Right renal cortex interstitium (tissue), 3 donors: ENCODE measurements at regions not wholly inside any gene's neighbourhood (a gene's known extent, or its start where the extent isn't known, plus 50 kb on each side); places are given as distances from the start of the nearest gene placed in this dataset.
"Not testable (repeated sequence)": the region's sequence is repeated elsewhere in the genome, so short reads cannot be mapped to it uniquely, and the experiment has no call there.

Experiments
- DNase-seq, 3 donors: peaks; one replicate each; pipeline ENCODE4 v3.0.0-alpha.2; 2013; ENCODE audit warnings: low read depth in 3 of 3, low spot score in 2 of 3

DNA sequence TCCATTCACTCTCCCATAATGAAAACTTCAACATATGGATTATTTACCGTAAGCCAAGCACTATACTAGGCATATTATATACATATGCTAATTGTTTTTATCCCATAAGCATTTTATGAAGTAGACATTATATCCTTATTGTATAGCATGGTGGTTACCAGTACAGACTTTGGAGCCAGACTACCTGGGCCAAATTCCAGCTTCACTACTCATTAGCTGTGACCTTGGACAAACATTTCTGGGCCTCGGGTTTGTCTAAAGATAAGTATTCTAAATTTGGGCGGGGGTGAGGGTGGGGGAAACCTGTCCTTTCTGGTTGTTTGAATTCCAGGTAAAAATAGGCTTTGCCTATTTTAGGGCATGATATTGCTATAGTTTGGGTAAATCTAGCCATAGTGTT, 66.5 kb upstream of the P2RY1 start:
- DNase-seq = no peak

DNA sequence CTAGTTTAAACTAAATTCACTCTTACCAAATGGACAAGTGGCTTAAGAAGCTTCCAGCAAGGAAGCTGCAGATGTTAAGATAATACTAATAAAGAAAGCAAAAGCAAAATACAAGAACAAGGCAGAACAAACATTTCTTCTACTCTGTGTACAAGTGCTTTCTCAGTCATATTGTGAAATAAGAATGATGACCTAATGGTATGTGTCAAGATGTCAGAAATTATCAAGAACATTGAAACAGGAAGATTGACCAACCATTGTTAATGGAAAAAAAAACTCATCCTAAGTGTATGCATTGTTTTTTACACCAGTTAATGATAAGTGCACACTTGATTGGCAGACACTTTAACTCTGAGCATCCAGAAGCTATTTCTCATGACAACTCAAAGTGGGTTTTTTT, 65.4 kb upstream of the P2RY1 start:
- DNase-seq = no peak

DNA sequence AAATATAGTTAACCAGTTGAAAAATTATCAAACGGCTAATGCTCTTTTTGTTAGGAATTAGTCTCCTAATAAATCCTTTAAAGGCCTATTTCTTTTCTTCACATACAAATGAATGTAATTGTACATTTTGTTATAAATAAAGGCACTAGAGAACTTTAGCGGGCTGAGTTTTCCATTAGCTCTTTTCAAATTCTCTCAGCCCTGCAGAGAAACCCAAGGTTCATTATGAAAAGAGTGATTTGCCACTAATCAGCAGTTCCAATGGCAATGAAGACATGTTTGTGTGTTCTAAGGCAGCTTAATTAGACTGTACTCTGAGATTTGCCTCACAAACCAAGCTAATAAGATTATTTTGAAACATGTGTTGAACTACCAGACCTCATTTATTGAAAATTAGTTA, 64.6 kb upstream of the P2RY1 start:
- no peak for DNase-seq

DNA sequence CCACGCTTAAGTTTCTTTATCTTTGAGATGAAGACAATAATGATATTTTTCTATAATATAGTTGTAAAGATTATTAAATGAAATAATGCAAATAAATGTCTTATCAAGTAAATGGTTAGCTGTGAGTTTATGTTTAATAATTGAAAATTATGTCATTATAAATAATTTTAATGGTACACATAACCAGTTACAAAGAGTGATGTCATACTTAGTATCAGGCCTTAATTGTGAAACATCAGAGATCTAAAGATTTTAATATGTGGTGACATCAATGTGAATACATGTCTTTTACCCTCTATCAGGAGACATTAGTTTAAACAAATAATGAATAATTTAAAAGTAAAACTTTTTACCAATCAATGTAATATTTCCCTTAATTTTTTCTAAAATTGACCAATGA, 63.8 kb upstream of the P2RY1 start:
- no peak for DNase-seq

DNA sequence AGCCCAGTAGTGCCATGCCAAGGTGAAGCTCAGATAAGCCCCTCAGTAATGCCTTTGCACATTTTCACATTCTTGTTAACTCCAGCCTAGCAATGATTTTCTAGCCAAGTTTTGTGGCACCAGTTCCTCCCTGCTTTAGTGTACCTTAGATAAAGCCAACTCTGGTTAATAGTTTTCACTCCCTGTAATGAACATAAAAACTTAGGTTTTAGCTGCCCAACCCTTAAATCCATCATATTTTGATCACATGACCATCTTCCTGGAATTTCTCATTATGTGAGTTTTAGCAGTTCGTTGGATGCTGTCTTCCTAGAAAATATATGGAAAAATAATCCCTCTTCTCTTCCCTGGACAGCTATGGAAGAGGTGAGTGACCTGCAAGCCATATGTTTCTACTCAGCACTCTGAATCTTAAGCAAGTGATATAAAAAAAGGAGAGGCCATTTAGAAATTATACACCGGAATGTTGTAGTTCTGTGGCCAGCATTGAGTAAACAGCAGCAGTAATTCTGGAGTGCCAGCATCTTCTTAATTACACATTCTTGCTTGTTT, 62.2 kb upstream of the P2RY1 start:
- no peak for DNase-seq

DNA sequence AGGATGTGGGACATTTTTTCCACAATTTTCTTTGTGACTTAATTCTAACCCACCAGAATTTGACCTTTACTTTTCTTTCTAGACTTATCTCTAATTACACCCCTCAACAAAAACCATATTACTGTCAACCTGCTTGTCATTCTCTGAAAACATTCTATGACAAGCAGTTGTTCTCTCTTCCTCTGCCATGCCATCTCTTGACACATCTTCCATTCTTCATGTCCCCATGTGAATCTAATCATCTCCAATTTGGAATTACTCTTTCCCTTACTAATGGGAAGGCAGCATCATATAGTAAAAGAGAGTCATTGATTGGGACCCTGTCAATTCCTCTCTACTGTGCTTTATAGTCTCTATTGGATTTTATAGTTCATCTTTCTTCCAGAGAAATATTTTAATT, 61.3 kb upstream of the P2RY1 start:
- DNase-seq = no peak

DNA sequence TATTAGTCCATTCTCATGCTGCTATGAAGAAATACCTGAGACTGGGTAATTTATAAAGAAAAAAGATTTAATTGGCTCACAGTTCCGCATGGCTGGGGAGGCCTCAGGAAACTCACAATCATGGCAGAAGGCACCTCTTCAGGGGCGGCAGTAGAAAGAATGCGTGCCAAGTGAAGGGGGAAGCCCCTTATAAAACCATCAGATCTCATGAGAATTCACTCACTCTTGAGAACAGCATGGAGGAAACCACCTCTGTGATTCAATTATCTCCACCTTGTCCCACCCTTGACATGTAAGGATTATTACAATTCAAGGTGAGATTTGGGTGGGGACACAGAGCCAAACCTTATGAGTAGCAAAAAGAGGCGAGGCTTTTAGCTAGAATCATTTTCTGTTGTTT, 60.7 kb upstream of the P2RY1 start:
- not testable (repeated sequence) for DNase-seq

DNA sequence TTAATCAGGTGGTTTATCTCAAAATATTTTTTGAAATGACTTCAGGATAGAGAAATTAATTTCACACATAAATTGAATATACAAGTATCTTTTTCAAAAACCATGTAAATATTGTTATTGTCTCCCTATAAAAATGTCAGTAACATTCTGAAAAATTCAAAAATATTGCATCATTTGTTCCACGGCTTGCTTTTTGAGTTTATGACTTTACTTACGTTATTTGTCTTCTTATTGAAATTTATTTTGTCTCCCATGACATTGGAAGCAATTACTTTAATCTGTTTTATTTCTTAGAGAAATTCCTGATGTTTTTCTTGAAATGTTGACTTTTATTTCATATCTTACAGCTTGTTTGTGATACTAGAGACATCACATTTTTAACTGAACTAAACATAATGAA, 56.9 kb upstream of the P2RY1 start:
- no peak for DNase-seq

DNA sequence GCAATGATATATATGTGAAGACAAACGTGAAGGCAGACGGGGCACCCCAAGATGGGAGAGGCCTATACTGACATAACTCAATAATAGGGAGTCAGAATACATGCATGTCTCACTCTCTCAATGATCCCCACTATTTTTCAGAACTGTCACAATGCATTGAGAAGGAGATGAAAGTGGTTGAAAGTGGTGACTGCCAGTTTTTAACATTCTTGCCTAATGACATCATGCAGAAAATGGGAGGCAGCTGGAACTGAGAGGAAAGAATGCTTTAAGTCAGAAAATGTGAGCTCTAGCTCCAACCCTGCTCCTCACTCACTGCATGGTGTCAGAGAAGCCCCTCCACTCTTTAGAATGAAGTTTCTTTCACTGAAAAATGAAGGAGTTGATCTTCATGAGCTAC, 55.3 kb upstream of the P2RY1 start:
- peak in 1 of 3 donors; percentile 26 for DNase-seq

DNA sequence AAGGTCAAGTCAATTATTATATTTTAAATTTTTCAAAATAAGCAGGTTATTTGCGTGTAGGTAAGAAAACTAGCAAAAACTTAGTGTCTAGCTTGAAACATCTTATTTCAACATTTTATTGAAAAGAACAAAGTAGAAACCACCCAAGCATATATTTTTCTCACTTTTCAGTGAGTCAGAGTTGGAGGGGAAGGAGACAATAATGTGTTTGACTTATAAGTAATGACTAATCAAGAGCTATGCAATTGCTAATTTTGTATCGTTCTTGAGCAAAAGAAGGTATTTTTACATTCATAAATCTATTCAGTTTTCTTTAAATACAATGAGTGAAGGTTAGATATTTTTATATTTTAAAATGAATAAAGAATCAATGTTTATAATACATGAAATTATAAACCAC, 54.4 kb upstream of the P2RY1 start:
- no peak for DNase-seq

DNA sequence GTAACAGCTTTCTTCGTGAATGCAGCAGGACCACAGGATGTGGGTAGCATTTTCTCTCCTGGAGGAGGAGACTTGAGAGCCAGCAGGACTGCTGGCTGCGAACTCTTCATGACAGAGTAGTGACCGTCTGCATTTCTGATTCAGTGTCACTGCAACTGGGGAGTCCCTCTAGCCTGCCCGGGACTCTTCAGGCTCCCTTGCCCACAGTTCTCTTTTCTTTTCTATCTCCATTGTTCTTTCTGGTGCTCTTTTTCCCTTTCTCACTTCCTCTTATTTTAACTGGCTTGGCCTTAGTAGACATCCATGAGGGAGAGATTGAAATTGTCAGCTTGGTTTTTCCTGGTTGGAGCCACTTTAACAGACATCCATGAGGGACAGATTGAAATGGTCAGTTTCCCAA, 49.9 kb upstream of the P2RY1 start:
- DNase-seq = no peak
